ENCODE measurements at regions not wholly inside any gene's neighbourhood (a gene's known extent, or its start where the extent isn't known, plus 50 kb on each side); places are given as distances from the start of the nearest gene placed in this dataset.

DNA sequence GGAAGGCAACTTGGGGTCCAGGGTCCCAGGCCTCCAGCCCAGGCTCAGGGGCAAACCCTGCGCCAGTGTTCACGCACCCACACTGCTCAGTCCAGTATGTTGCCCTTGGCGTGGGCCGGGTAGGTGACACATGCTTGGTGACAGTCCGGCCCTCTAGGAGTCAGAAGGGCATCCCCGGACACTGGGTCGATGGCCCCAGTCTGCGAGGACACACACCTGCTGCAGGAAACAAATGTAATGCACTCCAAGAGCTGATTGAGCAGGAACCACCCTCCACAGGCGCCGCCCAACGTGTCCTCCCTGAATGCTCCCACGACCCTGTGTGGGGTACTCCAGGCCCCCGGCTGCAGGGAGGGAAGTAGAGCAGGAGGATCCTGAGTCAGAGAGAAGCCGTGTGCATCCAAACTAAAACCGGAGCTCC is 160.7 kb downstream of the DLL1 start:
- no peak for DNase-seq (ENCODE audit: low read depth)
- no peak for TF ChIP-seq POLR2A (IDR thresholded peaks at IDR 0.05; ENCODE audit: extremely low read depth, insufficient read length)
- TF ChIP-seq, protein P1, sequence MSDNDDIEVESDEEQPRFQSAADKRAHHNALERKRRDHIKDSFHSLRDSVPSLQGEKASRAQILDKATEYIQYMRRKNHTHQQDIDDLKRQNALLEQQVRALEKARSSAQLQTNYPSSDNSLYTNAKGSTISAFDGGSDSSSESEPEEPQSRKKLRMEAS (IDR thresholded peaks at IDR 0.05; ENCODE audit: low read depth, low read length), result no peak
- no peak overlapping the region for H3K4me3 ChIP-seq (ENCODE audit: low read depth, low read length)

DNA sequence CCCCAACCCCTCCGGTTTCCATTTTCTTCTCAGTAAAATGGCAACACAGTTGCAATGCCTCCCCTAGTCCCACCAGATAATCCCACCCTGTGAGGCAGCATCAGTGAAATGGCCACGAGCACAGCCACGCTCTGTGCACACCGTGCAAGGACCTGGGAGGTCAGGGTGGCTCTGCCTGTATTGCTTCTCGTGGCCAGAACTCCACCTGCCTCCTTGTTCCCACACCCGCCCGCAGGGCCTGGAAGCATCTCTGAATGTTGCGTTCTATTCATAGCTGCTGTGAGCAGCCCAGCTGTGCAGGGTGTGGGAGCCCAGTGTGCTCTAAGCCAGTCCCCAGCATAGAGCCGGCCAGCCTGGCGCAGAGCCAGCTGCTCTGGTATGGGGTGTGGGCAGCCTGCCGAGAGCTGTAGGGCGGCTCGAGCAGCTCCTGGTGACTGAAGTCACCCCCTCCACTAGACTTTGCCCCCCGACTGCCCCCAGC is 161.1 kb downstream of the DLL1 start:
- H3K4me3 ChIP-seq (ENCODE audit: low read depth, low read length), result no peak overlapping the region
- no peak for DNase-seq (ENCODE audit: low read depth)
- TF ChIP-seq, protein P1 (IDR thresholded peaks at IDR 0.05; ENCODE audit: low read depth, low read length), result no peak

DNA sequence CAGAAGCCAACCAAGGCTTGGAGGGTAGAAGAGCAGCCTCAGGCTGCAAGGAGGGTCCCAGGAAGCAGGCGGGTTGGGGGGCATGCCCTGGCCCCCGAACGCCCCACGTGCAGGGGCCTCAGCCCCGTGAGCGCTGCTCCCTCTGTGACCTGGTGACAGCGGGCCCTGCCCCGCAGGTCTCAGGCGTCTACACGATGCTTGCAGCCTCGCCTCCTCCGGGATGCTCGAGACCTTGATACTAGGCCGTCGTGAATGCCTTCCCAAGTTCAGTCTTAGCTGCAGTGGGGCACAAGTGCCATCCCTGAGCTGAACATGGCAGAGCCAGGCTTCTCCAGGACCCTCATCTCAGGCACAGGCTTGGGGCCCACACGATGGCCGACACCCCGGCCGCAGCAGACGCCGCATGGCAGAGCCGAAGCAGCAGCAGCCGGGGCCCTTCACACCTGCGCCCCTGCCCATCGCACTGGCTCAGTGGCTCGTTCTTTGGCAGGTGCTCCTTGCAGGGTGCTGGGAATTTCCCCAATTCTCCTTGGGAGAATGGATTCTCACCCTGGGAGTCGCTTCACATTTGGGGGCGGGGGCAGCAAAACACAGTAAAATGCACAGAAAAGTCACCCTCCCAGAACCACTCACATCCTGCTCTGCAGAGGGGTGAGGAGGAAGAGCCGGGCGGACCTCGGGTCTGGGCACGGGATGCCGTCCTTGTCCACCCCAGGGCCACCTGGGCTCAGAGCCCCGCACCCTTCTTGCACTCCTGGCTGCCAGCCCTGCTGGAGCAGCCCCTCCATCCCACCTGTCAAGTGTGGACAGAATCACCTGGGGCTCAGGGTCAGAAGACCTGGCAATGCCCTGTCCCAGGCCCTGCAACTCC is 161.8 kb downstream of the DLL1 start:
- no peak for TF ChIP-seq POLR2A (IDR thresholded peaks at IDR 0.05; ENCODE audit: extremely low read depth, insufficient read length)
- TF ChIP-seq, protein P2, sequence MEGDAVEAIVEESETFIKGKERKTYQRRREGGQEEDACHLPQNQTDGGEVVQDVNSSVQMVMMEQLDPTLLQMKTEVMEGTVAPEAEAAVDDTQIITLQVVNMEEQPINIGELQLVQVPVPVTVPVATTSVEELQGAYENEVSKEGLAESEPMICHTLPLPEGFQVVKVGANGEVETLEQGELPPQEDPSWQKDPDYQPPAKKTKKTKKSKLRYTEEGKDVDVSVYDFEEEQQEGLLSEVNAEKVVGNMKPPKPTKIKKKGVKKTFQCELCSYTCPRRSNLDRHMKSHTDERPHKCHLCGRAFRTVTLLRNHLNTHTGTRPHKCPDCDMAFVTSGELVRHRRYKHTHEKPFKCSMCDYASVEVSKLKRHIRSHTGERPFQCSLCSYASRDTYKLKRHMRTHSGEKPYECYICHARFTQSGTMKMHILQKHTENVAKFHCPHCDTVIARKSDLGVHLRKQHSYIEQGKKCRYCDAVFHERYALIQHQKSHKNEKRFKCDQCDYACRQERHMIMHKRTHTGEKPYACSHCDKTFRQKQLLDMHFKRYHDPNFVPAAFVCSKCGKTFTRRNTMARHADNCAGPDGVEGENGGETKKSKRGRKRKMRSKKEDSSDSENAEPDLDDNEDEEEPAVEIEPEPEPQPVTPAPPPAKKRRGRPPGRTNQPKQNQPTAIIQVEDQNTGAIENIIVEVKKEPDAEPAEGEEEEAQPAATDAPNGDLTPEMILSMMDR (IDR thresholded peaks at IDR 0.05; ENCODE audit: low read depth, low read length), result no peak
- TF ChIP-seq, protein P1 (IDR thresholded peaks at IDR 0.05; ENCODE audit: low read depth, low read length), result no peak
- DNase-seq (ENCODE audit: low read depth), result no peak
- H3K4me3 ChIP-seq (ENCODE audit: low read depth, low read length), result no peak overlapping the region

DNA sequence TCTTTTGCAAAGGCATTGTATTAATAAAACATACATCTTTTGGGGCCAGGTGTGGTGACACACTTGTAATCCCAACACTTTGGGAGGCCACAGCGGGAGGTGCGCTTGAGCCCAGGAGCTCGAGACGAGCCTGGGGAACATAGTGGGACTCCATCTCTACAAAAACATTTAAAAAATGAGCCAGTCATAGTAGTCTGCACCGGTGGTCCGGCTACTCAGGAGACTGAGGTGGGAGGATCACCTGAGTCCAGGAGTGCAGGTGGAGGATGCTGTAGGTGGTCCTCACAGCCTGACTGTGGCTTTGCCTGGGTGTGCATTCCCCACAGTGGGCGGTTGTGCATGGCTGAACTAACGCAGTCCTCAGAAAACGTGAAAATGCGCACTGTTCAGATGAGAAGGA is 162.5 kb downstream of the DLL1 start:
- no peak overlapping the region for H3K4me3 ChIP-seq (ENCODE audit: low read depth, low read length)
- DNase-seq (ENCODE audit: low read depth), result no peak
- TF ChIP-seq POLR2A (IDR thresholded peaks at IDR 0.05; ENCODE audit: extremely low read depth, insufficient read length) (no peak), MYC (IDR thresholded peaks at IDR 0.05; ENCODE audit: low read depth, low read length) (no peak)
- TF ChIP-seq, protein P2 (IDR thresholded peaks at IDR 0.05; ENCODE audit: low read depth, low read length), result no peak
- TF ChIP-seq, protein P1 (IDR thresholded peaks at IDR 0.05; ENCODE audit: low read depth, low read length), result no peak

DNA sequence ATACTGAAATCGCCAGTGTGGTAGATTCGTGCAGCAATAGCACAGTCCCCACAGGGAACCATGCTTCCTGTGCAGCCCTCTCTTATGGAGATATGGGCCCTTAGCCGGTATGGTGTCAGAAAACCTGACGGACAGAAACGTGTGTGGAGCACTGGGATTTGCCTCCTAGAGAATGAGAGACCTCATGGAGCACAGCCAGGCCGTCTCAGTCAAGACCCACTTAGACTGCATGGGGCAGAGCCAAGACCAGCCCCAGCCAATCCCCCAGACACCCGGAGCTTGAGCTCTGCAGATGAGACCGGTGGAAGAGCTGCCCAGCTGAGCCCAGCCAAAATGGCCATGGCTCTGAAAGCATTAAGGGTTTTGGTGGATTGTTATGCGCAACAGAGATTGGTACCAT is 163.7 kb downstream of the DLL1 start:
- H3K4me3 ChIP-seq (ENCODE audit: low read depth, low read length), result no peak overlapping the region
- DNase-seq (ENCODE audit: low read depth), result no peak
- TF ChIP-seq MYC (IDR thresholded peaks at IDR 0.05; ENCODE audit: low read depth, low read length) (no peak), POLR2A (IDR thresholded peaks at IDR 0.05; ENCODE audit: extremely low read depth, insufficient read length) (no peak)
- TF ChIP-seq, protein P1 (IDR thresholded peaks at IDR 0.05; ENCODE audit: low read depth, low read length), result no peak

DNA sequence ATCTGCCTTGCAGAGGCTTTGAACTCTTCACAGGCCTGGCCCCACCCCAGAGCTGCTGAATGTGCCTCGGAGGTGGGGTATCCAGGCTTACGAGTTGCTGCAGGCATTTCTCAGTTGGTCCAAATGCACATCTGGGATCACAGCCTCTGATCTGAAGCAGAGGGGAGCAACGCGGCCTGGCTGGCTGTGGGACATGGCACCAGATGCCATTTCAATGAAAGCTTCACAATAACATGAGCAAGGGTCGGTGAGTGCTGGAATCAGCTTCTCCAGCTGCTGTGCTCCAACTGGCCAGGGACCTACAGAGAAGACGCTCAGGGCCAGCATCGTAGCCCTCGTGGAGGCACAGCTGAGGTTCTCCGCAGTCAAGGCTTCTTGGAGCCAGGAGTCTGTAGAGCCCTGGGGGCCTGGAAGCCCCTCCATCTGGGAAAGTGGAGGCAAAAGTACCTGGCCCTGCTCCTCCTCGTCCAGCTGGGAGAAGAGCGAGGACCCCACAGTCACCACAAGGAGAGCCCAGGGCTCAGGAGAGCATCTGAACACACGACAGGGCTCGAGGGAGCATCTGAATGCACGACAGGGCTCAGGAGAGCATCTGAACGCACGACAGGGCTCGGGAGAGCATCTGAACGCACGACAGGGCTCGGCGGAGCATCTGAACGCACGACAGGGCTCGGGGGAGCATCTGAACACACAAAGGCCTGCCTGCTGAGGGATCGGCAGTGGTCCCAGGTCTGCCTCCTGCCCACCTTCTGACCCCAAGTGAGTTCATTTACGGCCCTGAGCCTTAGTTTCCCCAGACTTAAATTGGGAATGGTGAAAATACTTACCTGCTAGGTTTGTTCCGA is 165.2 kb downstream of the DLL1 start:
- no peak for DNase-seq (ENCODE audit: low read depth)
- TF ChIP-seq POLR2A (IDR thresholded peaks at IDR 0.05; ENCODE audit: extremely low read depth, insufficient read length) (no peak), MYC (IDR thresholded peaks at IDR 0.05; ENCODE audit: low read depth, low read length) (no peak)
- TF ChIP-seq, protein P2 (IDR thresholded peaks at IDR 0.05; ENCODE audit: low read depth, low read length), result no peak
- TF ChIP-seq, protein P1 (IDR thresholded peaks at IDR 0.05; ENCODE audit: low read depth, low read length), result no peak
- no peak overlapping the region for H3K4me3 ChIP-seq (ENCODE audit: low read depth, low read length)
